Skin of body (tissue), 1 donor: ENCODE measurements at regions not wholly inside any gene's neighbourhood (a gene's known extent, or its start where the extent isn't known, plus 50 kb on each side); places are given as distances from the start of the nearest gene placed in this dataset.
A peak's percentile ranks its signal among the peaks of the same experiment; 100 is the strongest.

Experiments used
- DNase-seq: peaks from one replicate; lab custom pipeline; 2025; lab: John Stamatoyannopoulos, UW

- no peak for DNase-seq
Measured at GRCh38 chr12:124632519-124632984, 65.1 kb upstream of the NCOR2 start.

DNA sequence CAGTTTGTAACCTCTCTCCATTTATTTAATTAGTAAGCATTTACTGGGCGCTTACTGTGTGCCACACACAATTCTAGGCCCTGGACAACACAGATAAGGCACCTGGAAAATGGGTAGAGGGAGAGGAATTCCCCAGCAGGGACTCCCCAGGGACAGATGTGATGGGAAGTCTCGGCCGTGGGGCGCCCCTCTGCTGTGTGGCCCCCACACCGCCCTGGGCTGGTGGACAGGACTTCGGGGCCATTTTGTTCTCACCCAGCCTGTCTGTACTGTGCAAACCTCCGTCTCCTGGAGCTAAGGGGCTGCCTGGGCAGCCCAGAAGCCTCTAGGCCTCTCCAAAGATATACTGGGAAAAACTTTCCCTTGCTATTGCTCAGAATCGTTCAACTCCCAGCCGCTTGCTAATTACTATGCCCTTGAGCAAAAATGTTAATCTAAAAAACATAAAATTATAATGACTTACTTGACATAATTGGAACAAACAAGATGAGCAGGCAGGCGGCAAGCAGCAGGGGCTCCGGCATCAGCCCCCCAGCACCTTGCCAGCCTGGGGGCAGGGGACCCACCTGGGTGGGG lies 64.4 kb upstream of the NCOR2 start:
- no peak for DNase-seq

DNA sequence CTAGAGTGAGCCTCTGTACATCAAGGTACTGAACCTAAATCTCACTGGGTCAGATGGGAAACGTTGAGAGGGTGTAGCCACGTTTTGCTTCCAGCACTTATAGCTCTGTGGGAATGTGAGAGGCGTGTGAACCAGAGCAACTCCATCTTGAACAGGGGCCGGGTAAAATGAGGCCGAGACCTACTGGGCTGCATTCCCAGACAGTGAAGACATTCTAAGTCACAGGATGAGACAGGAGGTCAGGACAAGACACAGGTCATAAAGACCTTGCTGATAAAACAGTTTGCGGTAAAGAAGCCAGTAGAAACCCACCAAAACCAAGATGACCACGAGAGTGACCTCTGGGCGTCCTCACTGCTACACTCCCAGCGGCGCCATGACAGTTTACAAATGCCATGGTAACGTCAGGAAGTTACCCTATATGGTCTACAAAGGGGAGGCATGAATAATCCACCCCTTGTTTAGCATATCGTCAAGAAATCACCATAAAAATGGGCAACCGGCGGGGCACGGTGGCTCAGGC lies 63.4 kb upstream of the NCOR2 start:
- DNase-seq: no peak

- no peak for DNase-seq
Measured at GRCh38 chr12:124629789-124630480, 62.5 kb upstream of the NCOR2 start.

DNA sequence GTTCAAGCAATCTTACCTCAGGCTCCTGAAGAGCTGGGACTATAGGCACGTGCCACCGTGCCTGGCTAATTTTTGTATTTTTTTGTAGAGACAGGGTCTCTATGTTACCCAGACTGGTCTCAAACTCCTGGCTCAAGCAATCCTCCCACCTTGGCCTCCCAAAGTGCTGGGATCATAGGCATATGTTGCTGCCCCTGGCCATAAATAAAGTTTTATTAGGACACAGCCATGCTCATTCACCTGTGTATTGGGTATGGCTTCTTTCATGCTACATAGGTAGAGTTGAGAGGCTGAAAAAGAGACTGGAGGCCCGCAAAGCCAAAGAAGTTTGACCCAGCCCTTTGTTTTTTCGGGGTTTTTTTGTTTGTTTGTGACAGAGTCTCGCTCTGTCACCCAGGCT lies 61.7 kb upstream of the NCOR2 start:
- no peak for DNase-seq

DNA sequence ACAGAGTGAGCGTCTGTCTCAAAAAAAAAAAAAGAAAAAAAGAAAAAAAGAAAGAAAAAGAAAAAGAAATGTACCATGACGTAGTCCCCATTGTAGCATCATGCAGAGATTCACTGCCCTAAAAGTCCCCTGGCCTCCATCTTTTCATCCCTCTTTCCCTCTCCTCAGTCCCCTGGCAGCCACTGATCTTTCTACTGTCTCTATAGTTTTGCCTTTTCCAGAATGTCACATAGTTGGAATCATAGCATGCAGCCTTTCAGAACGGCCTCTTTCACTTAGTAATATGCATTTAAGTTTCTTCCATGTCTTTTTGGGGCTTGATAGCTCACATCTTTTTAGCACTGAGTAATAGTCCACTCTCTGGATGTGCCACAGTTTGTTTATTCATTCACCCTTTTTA lies 60.5 kb upstream of the NCOR2 start:
- DNase-seq: no peak

DNA sequence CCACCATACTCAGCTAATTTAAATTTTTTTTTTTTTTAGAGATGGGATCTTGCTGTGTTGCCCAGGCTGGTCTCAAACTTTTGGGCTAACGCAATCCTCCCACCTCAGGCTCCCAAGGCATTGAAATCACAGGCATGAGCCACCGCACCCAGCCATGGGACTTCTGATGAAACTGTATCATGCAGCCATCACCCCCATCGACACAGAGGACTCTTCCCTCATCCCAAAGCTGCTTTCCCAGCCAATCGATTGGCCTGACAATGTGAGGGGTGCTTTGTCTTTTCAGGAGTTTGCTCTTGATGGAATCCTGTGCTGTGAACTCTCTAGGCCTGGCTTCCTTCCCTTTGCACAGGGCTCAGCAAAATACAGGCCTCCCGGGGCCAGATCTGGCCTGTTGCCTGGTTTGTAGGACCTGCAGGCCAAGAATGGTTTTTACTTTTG lies 59.6 kb upstream of the NCOR2 start:
- peak; percentile 77 for DNase-seq

DNA sequence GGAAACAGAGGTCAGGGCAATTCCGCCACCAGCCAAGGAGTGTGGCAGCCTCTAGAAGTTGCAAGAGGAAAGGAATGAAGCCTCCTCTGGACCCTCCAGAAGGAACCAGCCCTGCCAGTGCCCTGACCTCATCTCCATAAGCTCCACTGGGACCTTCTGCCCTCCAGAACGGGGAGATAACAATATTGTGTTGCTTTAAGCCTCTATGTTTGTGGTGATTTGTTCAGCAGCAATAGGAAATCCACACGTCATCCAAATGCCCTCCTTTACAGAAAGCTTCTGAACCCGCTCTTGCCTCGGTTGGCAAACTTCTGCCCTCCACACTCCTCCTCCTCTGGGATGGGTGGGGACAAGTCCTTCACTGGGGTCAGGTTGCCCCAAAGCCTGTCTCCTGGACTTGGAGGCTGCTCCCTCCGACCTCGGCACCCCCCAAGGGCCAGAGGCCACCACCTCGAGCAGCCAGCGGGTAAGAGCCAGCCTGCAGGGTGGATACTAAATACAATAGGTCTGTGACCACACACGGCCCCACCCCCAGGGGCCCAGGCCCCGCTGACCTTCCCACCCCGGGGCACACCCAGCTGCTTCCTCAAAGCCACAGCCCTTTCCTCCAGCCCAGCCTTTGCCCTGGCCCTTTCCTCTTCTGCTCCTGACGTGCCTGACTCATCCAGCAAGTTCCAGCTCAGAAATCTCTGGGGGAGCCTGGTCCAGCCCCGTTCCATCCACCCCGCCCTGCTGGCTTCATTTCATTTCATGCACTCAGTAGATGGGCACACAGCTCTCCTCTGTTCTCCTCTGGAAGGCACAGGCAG lies 58.7 kb upstream of the NCOR2 start:
- peak; percentile 71 for DNase-seq

DNA sequence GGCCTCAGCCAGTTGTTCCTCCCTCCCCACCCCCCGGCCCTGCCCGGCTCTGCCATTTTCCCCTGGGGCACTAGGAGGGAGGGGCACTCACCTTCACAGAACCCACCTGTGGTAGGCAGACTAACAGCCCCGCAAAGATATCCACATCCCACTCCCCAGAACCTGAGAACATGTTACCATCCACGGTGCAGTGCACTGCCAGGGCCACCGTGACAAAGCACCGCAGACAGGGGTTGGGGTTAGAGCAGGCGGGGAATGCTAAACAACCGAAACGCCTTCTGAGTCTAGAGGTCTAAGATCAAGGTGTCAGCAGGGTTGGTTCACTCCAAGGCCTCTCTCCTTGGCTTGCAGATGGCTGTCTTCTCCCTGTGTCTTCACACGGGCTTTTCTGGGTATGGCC lies 57.4 kb upstream of the NCOR2 start:
- DNase-seq: no peak

GRCh38 chr12:124623344-124624035 lies 56.1 kb upstream of the NCOR2 start:
- no peak for DNase-seq

DNA sequence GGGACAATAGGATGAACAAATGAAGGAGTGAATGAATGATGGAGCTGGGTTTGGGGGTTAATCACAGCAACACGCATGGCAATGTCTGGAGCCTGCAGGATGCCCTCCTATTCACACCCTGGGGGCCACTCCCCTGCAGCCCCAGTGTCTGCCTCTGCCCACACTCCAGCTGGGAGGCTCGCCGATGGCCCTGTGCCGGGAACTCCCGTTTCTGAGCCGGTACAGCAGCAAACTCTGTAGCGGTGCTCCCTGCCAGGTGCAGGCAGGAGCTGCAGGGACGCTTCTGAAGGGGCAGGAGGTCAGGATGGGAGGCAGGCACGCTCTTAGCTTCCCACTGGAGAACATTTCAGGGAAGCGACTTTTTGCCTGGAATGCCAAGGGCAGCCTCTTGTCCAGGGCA lies 55.4 kb upstream of the NCOR2 start:
- DNase-seq: no peak

DNA sequence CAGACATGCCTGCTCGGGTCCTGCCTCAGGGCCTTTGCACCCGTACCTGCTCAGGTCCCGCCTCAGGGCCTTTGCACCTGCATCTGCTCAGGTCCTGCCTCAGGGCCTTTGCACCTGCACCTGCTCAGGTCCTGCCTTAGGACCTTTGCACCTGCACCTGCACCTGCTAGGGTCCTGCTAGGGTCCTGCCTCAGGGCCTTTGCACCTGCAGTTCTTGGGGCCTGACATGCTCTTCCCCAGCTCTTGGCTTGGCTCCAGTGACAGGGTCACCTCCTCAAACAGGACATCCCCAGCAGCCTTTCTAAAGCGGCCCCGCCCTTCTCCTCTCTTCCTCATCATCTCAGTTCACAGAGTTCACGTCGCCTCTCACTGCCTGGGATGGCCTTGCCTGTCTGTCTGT lies 54.9 kb upstream of the NCOR2 start:
- no peak for DNase-seq

DNA sequence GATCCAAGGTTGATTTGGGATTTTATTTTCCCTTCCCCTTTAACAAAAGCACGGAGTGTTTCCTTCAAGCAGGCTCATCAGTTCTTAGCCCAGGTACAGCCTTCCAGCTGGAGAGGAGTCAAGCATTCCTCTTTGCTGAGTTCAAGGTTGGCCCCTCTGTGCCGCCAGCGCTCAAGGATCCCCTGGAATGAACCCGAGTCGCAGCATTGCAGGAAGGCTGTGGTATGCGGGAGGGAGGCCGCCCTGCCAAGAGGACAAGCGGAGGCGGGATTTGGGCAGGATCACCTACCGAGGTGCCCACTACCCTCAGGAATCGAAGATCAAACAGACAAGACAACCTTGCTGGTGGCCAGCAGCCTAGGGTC lies 53.9 kb upstream of the NCOR2 start:
- DNase-seq: peak; percentile 77

DNA sequence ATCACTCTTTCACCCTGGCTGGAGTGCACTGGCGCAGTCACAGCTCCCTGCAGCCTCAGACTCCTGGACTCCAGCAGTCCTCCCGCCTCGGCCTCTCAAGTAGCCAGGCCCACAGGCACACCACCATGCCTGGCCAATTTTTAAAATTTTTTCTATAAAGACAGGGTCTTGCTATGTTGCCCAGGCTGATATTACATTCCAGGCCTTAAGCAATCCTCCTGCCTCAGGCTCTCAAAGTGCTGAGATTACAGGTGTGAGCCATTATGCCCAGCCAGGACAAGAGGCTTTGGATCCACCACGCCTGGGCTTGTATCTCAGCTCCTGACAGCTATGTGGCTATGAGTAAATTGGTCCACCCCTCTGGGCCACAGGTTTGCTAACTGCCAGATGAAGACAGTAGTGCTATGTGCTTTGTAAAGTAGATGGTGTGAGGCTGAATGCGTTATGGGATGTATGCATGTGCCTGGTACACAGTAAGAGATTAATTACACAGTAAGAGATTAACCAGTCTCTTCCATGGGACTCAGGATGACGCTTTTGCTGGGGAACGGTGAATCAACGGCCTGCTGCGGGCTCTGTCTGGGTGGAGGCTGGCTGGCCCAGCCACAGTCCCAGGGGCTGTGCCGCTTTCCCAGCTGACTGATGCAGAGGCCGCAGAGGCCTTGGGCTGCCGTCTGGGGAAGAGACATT lies 53.3 kb upstream of the NCOR2 start:
- no peak for DNase-seq

DNA sequence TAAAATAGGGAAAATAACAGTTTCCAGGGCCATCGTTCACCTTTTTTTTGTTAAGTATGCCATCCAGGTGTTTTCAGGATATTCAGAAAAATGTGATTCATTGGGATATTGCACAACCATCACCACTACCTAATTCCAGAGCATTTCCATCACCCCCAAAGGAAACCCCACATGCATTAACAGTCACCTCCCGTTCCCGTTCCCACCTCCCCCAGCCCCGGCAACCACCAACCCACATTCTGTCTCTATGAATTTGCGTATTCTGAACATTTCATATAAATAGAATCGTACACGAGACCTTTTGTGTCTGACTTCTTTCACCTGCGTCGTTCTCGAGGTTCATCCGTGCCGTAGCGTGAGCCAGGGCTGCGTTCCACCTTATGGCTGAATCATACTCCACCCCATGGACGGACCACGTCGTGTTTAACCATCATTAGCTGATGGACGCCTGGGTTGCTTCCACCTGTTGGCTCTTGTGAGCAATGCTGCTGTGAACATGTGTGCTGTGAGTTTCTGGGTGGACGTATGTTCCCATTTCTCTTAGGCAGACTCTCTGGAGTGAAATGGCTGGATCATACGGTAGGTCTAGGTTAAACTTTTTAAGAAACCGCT lies 51.0 kb upstream of the NCOR2 start:
- DNase-seq: no peak

DNA sequence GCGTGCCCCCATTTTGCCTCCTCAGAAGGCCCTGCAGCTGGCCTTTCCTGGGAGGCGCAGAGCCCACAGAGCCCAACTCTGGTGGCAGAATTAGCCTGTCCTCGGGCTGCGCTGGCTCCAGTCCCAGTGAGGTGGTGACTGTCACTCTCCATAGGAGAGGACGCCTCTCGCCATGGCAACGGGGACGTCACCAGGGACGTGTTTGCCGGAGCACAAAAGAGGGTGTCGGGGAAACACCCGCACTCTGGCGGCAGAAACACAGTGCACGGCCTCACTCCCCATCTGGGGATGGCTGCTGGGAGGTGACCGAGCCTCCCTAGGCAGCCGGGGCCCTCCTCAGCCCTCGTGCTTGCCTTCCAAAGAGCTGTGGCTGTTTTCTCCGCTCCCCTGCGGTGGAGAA lies 50.2 kb upstream of the NCOR2 start:
- no peak for DNase-seq
